K562 (cell line): ENCODE measurements at regions not wholly inside any gene's neighbourhood (a gene's known extent, or its start where the extent isn't known, plus 50 kb on each side); places are given as distances from the start of the nearest gene placed in this dataset.

Source experiments
- EHMT2 ChIP-seq: fragments of 450-650 bp; IDR thresholded peaks from 2 replicates; pipeline ENCODE4 v1.6.1; 2018; ENCODE audit warnings: antibody characterized with exemption
- SNAPC5 ChIP-seq: fragments of 250-450 bp; sonication (Bioruptor Pico); IDR thresholded peaks from 2 replicates; pipeline ENCODE4 v1.8.0; 2021; ENCODE audit warnings: moderate library complexity, mild to moderate bottlenecking, inconsistent platforms
- ZNF253 ChIP-seq: fragments of 250-450 bp; sonication (Bioruptor Pico); conservative IDR thresholded peaks from 2 replicates; pipeline ENCODE4 v1.6.1; 2021; ENCODE audit warnings: mild to moderate bottlenecking
- ZNF778 ChIP-seq: fragments of 450-650 bp; formaldehyde crosslinking; IDR thresholded peaks from 2 replicates; pipeline ENCODE4 v1.4.0; 2020; ENCODE audit warnings: mild to moderate bottlenecking, moderate library complexity
- TF ChIP-seq, protein P1 (sequence below), 2 experiments: fragments of 450-650 bp in 1 of 2; sonication (generic) in 1 of 2; formaldehyde crosslinking in 1 of 2; IDR thresholded peaks; 2 replicates each; pipeline versions ENCODE4 v1.7.1 to v1.9.0; 2016 to 2022; ENCODE audit warnings: inconsistent platforms in 1 of 2, mild to moderate bottlenecking in 1 of 2, missing genetic modification reagents in 1 of 2
- TF ChIP-seq, protein P2 (sequence below): IDR thresholded peaks from 3 replicates; pipeline ENCODE4 v1.6.1; 2011; ENCODE audit warnings: borderline replicate concordance, mild to moderate bottlenecking, moderate library complexity; ENCODE audit not compliant: insufficient read length; ENCODE audit errors: extremely low read depth

- TF ChIP-seq SNAPC5 (CRISPR knock-in tag), result no peak
- TF ChIP-seq, protein P1, sequence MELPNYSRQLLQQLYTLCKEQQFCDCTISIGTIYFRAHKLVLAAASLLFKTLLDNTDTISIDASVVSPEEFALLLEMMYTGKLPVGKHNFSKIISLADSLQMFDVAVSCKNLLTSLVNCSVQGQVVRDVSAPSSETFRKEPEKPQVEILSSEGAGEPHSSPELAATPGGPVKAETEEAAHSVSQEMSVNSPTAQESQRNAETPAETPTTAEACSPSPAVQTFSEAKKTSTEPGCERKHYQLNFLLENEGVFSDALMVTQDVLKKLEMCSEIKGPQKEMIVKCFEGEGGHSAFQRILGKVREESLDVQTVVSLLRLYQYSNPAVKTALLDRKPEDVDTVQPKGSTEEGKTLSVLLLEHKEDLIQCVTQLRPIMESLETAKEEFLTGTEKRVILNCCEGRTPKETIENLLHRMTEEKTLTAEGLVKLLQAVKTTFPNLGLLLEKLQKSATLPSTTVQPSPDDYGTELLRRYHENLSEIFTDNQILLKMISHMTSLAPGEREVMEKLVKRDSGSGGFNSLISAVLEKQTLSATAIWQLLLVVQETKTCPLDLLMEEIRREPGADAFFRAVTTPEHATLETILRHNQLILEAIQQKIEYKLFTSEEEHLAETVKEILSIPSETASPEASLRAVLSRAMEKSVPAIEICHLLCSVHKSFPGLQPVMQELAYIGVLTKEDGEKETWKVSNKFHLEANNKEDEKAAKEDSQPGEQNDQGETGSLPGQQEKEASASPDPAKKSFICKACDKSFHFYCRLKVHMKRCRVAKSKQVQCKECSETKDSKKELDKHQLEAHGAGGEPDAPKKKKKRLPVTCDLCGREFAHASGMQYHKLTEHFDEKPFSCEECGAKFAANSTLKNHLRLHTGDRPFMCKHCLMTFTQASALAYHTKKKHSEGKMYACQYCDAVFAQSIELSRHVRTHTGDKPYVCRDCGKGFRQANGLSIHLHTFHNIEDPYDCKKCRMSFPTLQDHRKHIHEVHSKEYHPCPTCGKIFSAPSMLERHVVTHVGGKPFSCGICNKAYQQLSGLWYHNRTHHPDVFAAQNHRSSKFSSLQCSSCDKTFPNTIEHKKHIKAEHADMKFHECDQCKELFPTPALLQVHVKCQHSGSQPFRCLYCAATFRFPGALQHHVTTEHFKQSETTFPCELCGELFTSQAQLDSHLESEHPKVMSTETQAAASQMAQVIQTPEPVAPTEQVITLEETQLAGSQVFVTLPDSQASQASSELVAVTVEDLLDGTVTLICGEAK (IDR thresholded peaks at IDR 0.05), result no peak
- TF ChIP-seq, protein P1 (CRISPR knock-in tag; IDR thresholded peaks at IDR 0.05), result no peak
- TF ChIP-seq ZNF253 (CRISPR knock-in tag), result no peak
- no peak for TF ChIP-seq ZNF778 (CRISPR knock-in tag)
- TF ChIP-seq, protein P2, sequence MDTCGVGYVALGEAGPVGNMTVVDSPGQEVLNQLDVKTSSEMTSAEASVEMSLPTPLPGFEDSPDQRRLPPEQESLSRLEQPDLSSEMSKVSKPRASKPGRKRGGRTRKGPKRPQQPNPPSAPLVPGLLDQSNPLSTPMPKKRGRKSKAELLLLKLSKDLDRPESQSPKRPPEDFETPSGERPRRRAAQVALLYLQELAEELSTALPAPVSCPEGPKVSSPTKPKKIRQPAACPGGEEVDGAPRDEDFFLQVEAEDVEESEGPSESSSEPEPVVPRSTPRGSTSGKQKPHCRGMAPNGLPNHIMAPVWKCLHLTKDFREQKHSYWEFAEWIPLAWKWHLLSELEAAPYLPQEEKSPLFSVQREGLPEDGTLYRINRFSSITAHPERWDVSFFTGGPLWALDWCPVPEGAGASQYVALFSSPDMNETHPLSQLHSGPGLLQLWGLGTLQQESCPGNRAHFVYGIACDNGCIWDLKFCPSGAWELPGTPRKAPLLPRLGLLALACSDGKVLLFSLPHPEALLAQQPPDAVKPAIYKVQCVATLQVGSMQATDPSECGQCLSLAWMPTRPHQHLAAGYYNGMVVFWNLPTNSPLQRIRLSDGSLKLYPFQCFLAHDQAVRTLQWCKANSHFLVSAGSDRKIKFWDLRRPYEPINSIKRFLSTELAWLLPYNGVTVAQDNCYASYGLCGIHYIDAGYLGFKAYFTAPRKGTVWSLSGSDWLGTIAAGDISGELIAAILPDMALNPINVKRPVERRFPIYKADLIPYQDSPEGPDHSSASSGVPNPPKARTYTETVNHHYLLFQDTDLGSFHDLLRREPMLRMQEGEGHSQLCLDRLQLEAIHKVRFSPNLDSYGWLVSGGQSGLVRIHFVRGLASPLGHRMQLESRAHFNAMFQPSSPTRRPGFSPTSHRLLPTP, result no peak
- TF ChIP-seq EHMT2, result no peak
These were observed 176.5 kb upstream of the PLXNA2 start (continued) for GRCh38 chr1:208420696-208421095.
